Femur (tissue), 1 donor: ENCODE measurements at regions not wholly inside any gene's neighbourhood (a gene's known extent, or its start where the extent isn't known, plus 50 kb on each side); places are given as distances from the start of the nearest gene placed in this dataset.

ENCODE experiments used
- DNase-seq: peaks from one replicate; pipeline ENCODE4 v3.0.0-alpha.2; 2017

DNA sequence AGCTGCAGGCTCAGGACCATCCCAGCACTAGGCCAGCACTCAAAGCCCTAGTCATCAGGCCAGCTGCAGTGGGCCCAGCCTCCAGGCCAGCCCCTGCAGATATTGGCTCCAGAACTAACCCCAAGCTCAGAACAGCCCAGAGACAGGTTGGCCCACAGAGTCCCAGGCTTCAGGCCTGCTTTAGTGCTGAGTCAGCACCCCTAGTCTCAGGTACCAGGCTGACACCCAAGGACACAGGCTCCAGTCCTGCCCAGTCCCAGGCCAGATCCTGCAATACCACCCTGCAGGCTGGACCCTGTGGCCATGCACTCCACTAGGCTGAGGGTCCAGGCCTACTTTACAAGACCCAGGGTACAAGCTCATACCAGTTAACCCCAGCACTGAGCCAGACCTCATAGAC, 234.4 kb upstream of the GPRIN3 start:
- no peak for DNase-seq

DNA sequence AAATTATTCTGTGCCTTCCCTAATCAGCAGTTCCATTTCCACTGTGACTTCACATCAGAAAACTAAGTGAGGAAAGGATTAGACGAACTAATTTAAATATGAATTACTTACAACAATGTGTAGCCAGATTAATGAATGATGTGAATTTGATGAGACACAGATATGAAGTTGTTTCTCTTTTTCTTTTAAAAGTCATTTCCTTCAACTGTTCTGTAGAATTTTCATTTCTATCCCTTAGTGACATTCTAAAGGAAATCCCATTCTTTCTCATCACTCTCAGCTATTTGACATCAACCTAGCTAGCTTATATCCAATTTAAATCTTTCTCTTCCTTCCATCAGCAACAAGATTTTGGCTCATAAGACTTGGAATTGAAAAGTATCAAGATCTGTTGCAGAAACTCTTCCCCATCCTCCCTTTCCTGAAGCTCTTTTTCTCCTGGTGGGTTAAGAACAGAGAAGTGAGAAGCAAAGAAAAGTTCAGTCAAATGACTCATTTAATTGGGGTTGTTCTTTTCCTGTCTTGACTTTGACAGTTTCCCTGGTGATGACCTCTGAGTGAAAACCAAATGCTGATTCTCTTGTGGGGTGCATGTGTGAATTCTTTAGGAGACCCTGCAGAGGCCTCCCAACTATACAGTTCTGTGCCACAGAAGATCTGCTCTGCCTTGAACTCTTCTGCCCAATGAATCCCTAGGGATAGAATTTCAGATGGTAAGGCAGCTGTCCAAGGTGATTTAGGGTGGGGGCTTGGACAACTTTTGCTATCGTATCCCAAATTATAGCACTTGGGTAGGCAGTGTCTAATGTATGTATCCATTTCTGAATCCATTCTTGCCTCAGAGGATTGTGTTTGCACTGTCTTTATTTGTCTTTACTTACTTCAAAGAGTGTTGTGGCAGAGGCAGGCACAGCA, 232.5 kb upstream of the GPRIN3 start:
- no peak for DNase-seq

DNA sequence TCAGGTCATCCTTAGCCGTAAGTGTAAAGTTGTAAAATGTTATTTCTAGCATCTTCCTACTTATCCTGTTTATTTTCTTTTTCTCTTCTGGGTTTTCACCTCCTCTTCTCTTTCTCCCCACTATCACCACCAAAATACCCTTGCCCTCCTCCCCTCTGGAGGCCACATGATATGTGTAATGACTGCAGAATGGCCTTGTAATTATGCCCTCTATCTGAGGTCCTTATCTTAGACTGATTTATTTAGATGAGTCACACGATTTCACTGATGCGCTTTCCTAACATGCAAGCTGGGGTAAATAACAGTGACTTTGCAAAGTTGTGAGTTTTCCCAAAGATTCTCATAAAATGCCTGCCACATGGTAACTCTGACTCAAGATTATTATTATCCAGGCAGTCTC, 231.8 kb upstream of the GPRIN3 start:
- no peak for DNase-seq

DNA sequence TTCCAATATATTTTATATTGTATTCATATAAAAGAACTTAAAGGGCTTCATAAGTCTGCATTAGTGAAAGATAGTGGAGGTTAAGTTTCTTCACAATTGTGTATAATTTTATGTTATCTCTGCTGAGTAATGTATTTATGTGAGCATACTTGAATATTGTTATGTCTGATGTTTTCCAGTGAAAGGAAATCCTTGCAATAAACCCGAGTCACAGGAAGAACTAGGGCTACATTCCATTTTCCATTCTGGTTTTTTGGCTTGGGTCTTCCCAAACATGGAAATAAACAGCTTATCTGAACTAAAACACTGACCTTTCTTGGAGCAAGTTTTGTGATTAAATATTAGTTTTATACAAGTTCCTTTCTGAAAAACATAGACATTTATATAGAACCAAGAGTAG, 231.3 kb upstream of the GPRIN3 start:
- no peak for DNase-seq

DNA sequence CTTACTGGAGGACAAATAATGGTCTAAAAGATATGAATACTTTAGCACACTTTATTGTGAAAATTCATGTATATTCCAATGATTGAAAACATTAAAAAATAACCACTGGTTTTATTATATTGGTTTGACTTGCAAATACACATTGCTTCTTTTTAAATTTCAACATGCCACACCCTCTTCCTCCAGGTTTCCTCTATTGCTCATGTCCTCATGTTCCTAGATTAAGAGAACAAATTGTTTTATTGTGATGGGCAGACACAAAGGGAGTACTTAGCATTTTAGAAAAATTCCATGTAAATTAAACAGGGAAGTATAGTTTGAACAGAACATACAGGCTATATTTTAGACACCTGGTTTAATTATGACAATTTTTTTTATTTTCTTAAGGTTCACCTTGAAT, 230.6 kb upstream of the GPRIN3 start:
- DNase-seq, result no peak

DNA sequence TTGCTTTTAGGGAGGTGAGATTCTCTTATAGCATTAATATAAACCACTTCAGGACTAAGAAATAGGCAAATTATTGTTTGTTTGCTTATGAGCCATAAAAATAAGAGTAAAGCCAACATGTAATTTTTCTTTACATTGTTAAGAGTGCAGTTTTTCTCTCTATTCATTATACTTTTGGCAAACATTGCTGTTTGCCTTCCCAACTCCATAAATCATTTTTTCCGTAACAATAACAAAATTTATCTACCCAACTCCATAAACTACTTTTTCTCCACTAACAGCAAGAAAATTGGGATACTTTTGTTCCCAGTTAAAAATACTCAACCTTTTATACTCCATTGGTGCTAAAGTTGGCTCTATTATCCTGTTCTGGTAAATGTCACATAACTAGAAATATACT, 229.7 kb upstream of the GPRIN3 start:
- DNase-seq, result no peak

DNA sequence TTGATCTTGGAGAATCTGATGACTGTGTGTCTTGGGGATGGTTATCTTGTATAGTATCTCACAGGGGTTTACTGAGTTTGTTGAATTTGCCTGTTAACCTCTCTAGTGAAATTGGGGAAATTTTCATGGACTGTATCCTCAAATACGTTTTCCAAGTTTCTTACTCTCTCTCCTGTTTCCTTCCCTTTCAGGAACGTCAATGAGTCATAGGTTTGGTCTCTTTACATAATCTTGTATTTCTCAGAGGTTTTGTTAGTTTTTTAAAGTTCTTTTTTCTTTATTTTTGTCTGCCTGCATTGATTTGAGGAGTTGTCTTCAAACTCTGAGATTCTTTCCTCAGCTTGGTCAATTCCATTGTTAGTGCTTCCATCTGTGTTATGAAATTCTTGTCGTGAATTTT, 227.7 kb upstream of the GPRIN3 start:
- DNase-seq, result no peak

DNA sequence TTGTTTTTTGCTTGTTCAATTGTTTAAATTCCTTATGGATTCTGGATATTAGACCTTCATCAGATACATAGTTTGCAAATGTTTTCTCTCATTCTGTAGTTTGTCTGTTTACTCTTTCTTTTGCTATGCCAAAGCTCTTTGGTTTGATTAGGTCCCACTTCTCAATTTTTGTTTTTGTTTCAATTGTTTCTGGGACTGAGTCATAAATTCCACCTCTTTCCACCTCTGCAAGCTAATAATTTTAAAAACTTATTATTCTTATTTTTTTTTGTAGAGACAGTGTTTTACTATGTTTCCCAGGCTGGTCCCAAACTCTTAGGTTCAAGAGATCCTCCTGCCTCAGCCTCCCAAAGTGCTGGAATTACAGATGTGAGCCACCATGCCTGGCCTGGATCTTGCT, 226.8 kb upstream of the GPRIN3 start:
- no peak for DNase-seq

- DNase-seq, result no peak
Observed at GRCh38 chr4:89531932-89532640, 224.5 kb upstream of the GPRIN3 start.

GRCh38 chr4:89528526-89529133, 221.0 kb upstream of the GPRIN3 start:
- DNase-seq, result no peak

DNA sequence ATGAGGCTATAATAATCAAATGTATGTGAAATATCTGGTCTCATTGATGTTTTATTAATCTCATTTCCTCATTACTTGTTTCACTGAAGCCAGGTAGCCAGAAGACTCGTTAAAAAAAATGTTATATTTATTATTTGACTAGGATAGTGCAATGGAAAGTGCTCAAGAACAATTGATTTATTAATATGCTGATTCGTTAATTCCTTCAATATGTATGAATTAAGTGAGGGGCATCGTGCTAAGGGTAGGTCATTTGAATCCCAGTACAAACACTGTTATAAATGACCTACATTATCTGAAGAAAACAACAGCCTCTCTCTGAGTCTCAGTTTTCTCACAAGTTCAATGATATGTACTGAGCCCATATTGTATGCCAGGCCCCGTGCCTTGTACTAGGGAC, 214.2 kb upstream of the GPRIN3 start:
- DNase-seq, result no peak

GRCh38 chr4:89519771-89520320, 212.2 kb upstream of the GPRIN3 start:
- DNase-seq, result no peak

DNA sequence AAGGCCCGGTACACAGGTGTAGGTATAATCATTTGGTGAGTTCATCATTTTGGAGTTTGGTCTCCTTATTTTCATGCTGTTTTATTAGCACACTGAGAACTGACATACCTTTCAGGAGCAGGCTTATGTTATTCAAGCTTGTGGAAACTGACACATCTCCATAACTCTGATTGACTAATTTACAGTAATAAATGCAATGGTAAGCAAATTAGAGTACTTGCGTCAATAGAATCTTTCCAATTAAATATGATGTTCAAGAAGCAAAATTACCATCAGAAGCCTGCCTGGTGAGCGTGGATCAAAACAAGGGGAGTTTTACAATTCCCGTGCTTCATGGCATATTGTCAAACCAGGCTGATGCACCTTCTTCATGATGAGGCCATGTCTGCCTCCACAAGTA, 210.7 kb upstream of the GPRIN3 start:
- no peak for DNase-seq

DNA sequence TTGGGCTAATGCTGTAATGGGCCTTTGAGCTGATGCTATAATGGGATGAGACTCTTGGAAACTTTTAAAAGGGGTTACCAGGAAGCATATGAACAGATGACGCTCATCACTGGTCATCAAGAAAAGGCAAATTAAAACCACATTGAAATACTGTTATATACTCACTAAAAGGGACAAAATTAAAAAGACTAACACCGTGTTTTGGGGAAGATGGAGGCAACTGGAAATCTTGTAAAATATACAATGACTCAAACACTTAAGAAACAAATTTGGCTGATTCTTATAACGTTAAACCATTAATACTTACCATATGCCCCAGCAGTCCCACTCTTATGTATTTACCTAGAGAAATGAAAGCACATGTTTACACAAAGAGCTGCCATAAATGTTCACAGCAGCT, 207.2 kb upstream of the GPRIN3 start:
- DNase-seq, result no peak

- no peak for DNase-seq
Observed at GRCh38 chr4:89511776-89512175, 204.2 kb upstream of the GPRIN3 start.

DNA sequence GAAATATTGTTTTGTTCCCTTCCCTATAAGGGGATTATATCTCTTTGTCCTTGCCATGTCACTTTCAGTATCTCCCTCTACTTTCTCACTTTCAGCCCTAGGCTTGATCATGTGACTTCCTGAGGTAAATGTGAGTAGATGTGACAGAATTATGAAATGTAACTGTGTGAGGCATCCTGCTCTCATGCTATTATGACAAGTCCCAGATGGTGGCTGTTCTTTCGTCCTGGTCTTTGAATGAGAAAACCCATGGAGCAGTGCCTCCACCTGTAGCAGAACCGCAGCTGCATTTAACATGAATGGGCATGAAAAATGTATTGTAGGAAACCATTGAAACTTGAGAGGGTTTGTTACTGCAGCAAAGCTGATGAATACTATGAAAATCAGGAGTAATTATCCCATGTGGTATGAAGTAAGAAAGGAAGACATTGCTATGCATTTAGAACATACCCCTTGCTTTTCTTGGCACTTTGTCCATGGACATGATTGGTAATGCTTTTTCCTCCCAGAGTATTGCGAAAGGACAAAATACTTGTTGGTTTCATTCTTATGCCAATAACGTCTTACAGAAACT, 202.2 kb upstream of the GPRIN3 start:
- no peak for DNase-seq

GRCh38 chr4:89506866-89507491, 199.4 kb upstream of the GPRIN3 start:
- no peak for DNase-seq

GRCh38 chr4:89502581-89502980, 195.0 kb upstream of the GPRIN3 start:
- no peak for DNase-seq

DNA sequence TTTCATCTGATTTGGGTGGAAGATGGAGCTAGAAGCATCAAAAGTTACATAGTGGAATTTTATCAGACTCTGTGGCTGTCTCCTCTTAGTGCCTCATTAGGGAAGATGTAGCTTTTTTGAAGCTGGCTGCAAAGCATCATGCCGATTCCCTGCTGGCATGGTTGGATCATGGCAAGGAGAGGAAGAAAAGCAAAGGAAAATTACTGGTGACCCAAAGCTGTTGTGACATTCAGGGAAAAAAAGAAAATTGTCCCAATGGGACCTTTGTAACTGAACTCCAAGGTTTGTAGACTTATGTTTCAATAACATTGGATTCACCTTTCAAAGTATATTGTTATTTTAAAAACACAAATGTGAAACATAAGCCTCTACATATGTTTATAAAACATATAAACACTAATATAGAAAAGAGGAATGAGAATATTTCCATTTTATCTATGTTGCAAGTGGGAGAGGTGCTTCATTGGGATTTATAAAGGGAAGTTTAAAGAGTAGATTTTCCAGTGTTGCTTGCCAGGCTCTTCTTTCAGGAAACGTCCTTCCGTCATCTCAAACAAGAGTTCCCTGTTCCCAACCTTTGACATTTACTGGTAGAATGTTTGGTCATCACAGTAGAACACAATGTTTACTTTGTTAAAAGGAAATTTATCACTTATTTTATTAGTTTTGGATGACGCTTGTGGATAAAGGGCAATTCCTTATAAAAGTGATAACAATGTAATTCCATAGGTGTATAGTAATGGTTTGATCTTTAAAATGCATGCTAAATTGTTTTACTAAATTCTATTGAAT, 190.1 kb upstream of the GPRIN3 start:
- DNase-seq, result no peak

DNA sequence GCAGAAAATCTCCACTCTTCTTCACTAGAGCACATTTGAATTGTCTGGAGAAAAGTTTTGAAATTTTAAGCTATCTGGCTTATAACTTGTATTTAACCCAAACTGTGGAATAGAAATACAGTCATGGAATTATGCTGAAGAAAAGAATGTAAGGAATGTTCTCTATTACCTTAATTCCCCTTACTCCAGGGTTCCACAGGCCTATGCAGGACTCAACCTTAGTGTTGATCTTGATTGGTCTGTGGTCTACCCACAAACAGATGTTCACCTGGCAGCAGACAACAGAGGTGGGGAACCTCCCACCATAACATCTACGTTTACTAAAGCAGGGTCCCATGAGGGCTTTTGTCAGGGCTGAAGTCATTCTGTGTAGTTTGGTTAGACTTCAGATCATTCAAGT, 189.3 kb upstream of the GPRIN3 start:
- DNase-seq, result no peak

DNA sequence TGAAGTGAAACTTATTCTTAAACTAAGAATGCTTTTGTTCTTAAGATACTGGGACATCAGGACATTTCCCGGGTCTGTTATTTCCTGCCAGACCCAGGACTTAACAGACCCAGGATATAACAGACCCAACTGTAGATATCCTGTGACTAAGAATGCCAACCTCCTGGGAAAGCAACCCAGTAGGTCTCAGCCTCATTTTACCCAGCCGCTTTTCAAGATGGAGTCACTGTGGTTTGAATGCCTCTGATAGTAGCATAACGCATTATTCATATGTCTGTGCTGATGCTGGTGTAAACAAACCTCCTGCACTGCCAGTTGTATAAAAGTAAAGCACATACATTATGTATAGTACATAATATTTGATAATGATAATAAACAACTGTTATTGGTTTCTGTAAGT, 185.8 kb upstream of the GPRIN3 start:
- DNase-seq, result no peak

- no peak for DNase-seq
Observed at GRCh38 chr4:89492581-89493071, 185.0 kb upstream of the GPRIN3 start.
